ENCODE measurements at regions not wholly inside any gene's neighbourhood (a gene's known extent, or its start where the extent isn't known, plus 50 kb on each side); places are given as distances from the start of the nearest gene placed in this dataset.
A peak's percentile ranks its signal among the peaks of the same experiment; 100 is the strongest.

GRCh38 chr13:110030394-110030928 lies 244.1 kb upstream of the IRS2 start:
- TF ChIP-seq CTCF (conservative IDR thresholded peaks at IDR 0.05) = no peak
- no peak overlapping the region for H3K27ac ChIP-seq

- H3K27ac ChIP-seq = no peak overlapping the region
- no peak for TF ChIP-seq CTCF (conservative IDR thresholded peaks at IDR 0.05)
These were observed 242.6 kb upstream of the IRS2 start for GRCh38 chr13:110028838-110029621.

GRCh38 chr13:110028311-110028710 lies 241.9 kb upstream of the IRS2 start:
- H3K27ac ChIP-seq = no peak overlapping the region
- no peak for TF ChIP-seq CTCF (conservative IDR thresholded peaks at IDR 0.05)

- no peak overlapping the region for H3K27ac ChIP-seq
- TF ChIP-seq CTCF (conservative IDR thresholded peaks at IDR 0.05) = no peak
These were observed 241.3 kb upstream of the IRS2 start for GRCh38 chr13:110027470-110028240.

GRCh38 chr13:110024645-110024980 lies 238.2 kb upstream of the IRS2 start:
- no peak for TF ChIP-seq CTCF (conservative IDR thresholded peaks at IDR 0.05)
- peak overlapping the region; percentile 73 for H3K27ac ChIP-seq

GRCh38 chr13:110023729-110024644 lies 237.6 kb upstream of the IRS2 start:
- H3K27ac ChIP-seq = peak overlapping the region; percentile 73
- no peak; the same call in 1 of the 2 replicates for TF ChIP-seq CTCF (conservative IDR thresholded peaks at IDR 0.05)

Measured in VCaP (cell line).